ENCODE measurements at regions not wholly inside any gene's neighbourhood (a gene's known extent, or its start where the extent isn't known, plus 50 kb on each side); places are given as distances from the start of the nearest gene placed in this dataset.

GRCh38 chr2:13193075-13193474 is 476.3 kb downstream of the TRIB2 start:
- no peak overlapping the region for H3K27ac ChIP-seq (replicated peaks)
- H3K4me3 ChIP-seq (replicated peaks; ENCODE audit: insufficient read depth, low read length), result no peak overlapping the region
- H3K27me3 ChIP-seq (ENCODE audit: insufficient read depth, poor library complexity, severe bottlenecking), result no peaks in the 10 kb centered on the region
- TF ChIP-seq POLR2AphosphoS5 (IDR thresholded peaks at IDR 0.05; ENCODE audit: low read depth) (no peak), SPI1 (IDR thresholded peaks at IDR 0.05; ENCODE audit: borderline replicate concordance, low read depth) (no peak), CTCF (IDR thresholded peaks at IDR 0.05; ENCODE audit: insufficient read depth, low read length) (no peak), REST (IDR thresholded peaks at IDR 0.05; ENCODE audit: insufficient replicate concordance, low read depth) (no peak), GABPA (IDR thresholded peaks at IDR 0.05; ENCODE audit: low read depth) (no peak)
- peak in 1 of 2 experiments; percentile 6 for DNase-seq (ENCODE audit: low read depth in 1 of 2, low spot score in 1 of 2)

GRCh38 chr2:13193900-13194299 is 477.2 kb downstream of the TRIB2 start:
- H3K27me3 ChIP-seq (ENCODE audit: insufficient read depth, poor library complexity, severe bottlenecking), result no peaks in the 10 kb centered on the region
- H3K4me3 ChIP-seq (replicated peaks; ENCODE audit: insufficient read depth, low read length), result no peak overlapping the region
- TF ChIP-seq GABPA (IDR thresholded peaks at IDR 0.05; ENCODE audit: low read depth), result no peak
- no peak for TF ChIP-seq REST (IDR thresholded peaks at IDR 0.05; ENCODE audit: insufficient replicate concordance, low read depth)
- TF ChIP-seq POLR2AphosphoS5 (IDR thresholded peaks at IDR 0.05; ENCODE audit: low read depth), result no peak
- no peak for TF ChIP-seq CTCF (IDR thresholded peaks at IDR 0.05; ENCODE audit: insufficient read depth, low read length)
- no peak for TF ChIP-seq SPI1 (IDR thresholded peaks at IDR 0.05; ENCODE audit: borderline replicate concordance, low read depth)
- no peak for DNase-seq (ENCODE audit: low read depth in 1 of 2, low spot score in 1 of 2)
- no peak overlapping the region for H3K27ac ChIP-seq (replicated peaks)

GRCh38 chr2:13195270-13195669 is 478.5 kb downstream of the TRIB2 start:
- no peak overlapping the region for H3K4me3 ChIP-seq (replicated peaks; ENCODE audit: insufficient read depth, low read length)
- no peaks in the 10 kb centered on the region for H3K27me3 ChIP-seq (ENCODE audit: insufficient read depth, poor library complexity, severe bottlenecking)
- no peak for TF ChIP-seq GABPA (IDR thresholded peaks at IDR 0.05; ENCODE audit: low read depth)
- no peak for TF ChIP-seq POLR2AphosphoS5 (IDR thresholded peaks at IDR 0.05; ENCODE audit: low read depth)
- no peak for TF ChIP-seq CTCF (IDR thresholded peaks at IDR 0.05; ENCODE audit: insufficient read depth, low read length)
- no peak for TF ChIP-seq REST (IDR thresholded peaks at IDR 0.05; ENCODE audit: insufficient replicate concordance, low read depth)
- TF ChIP-seq SPI1 (IDR thresholded peaks at IDR 0.05; ENCODE audit: borderline replicate concordance, low read depth), result no peak
- DNase-seq (ENCODE audit: low read depth in 1 of 2, low spot score in 1 of 2), result no peak
- no peak overlapping the region for H3K27ac ChIP-seq (replicated peaks)
